CD14-positive monocyte (primary cell): ENCODE measurements at regions not wholly inside any gene's neighbourhood (a gene's known extent, or its start where the extent isn't known, plus 50 kb on each side); places are given as distances from the start of the nearest gene placed in this dataset.

ENCODE experiments used
- DNase-seq, 3 donors: peaks; one replicate each; pipeline ENCODE4 v3.0.0-alpha.2; 2011 to 2022
- H2AFZ ChIP-seq: 2 replicates; pipeline ENCODE4 v1.6.0; 2012; ENCODE audit warnings: mild to moderate bottlenecking, low read depth, low read length, inconsistent platforms; ENCODE audit not compliant: insufficient read depth, poor library complexity, severe bottlenecking
- H3K27ac ChIP-seq, 2 donors: 1 replicate in 1 of 2; 2 replicates in 1 of 2; pipeline ENCODE4 v1.5.1; 2012 to 2013; ENCODE audit warnings: low read length in 2 of 2, control low read depth in 1 of 2, inconsistent platforms in 1 of 2, low read depth in 1 of 2, mild to moderate bottlenecking in 1 of 2
- H3K27me3 ChIP-seq, 2 donors: one replicate each; pipeline versions ENCODE4 v1.6.0 to v1.6.1; 2011 to 2013; ENCODE audit warnings: low read length in 2 of 2; ENCODE audit not compliant: control insufficient read depth in 2 of 2, insufficient read depth in 2 of 2
- H3K36me3 ChIP-seq, 2 donors: replicated peaks in 1 of 2; 1 replicate in 1 of 2; 2 replicates in 1 of 2; pipeline versions ENCODE4 v1.5.1 to v1.6.1; 2012 to 2013; ENCODE audit warnings: low read length in 2 of 2, control low read depth in 1 of 2, inconsistent platforms in 1 of 2, mild to moderate bottlenecking in 1 of 2; ENCODE audit not compliant: insufficient read depth in 2 of 2, control insufficient read depth in 1 of 2
- H3K4me1 ChIP-seq, 2 donors: 1 replicate in 1 of 2; 2 replicates in 1 of 2; pipeline versions ENCODE4 v1.5.1 to v1.6.1; 2012 to 2013; ENCODE audit warnings: low read length in 2 of 2, control low read depth in 1 of 2, inconsistent platforms in 1 of 2, mild to moderate bottlenecking in 1 of 2, moderate library complexity in 1 of 2; ENCODE audit not compliant: insufficient read depth in 2 of 2, control insufficient read depth in 1 of 2
- H3K4me2 ChIP-seq: replicated peaks from 2 replicates; pipeline ENCODE3; 2012; ENCODE audit warnings: low read length, moderate library complexity, mild to moderate bottlenecking; ENCODE audit not compliant: poor library complexity, severe bottlenecking; ENCODE audit errors: extremely low read depth
- H3K4me3 ChIP-seq, 3 experiments: fragments of 200-600 bp in 1 of 3; sonication (generic) in 1 of 3; replicated peaks in 1 of 3; 1 replicate in 2 of 3; 2 replicates in 1 of 3; pipeline ENCODE4 v1.5.1; 2011 to 2013; ENCODE audit warnings: low read length in 3 of 3, mild to moderate bottlenecking in 3 of 3, control low read depth in 2 of 3, low read depth in 2 of 3, inconsistent platforms in 1 of 3, moderate library complexity in 1 of 3
- H3K79me2 ChIP-seq: 2 replicates; pipeline ENCODE4 v1.6.0; 2012; ENCODE audit warnings: mild to moderate bottlenecking, control low read depth, inconsistent platforms, low read length, moderate library complexity; ENCODE audit not compliant: insufficient read depth
- H3K9ac ChIP-seq: 2 replicates; pipeline ENCODE4 v1.6.0; 2017; ENCODE audit warnings: low read length, mild to moderate bottlenecking; ENCODE audit not compliant: insufficient read depth, poor library complexity, severe bottlenecking
- H3K9me3 ChIP-seq, 2 donors: replicated peaks in 1 of 2; 1 replicate in 1 of 2; 2 replicates in 1 of 2; pipeline versions ENCODE4 v1.5.1 to v1.6.1; 2012 to 2013; ENCODE audit warnings: low read length in 2 of 2, control low read depth in 1 of 2; ENCODE audit not compliant: control insufficient read depth in 1 of 2, insufficient read depth in 1 of 2
- H4K20me1 ChIP-seq: 2 replicates; pipeline ENCODE4 v1.6.0; 2012; ENCODE audit warnings: mild to moderate bottlenecking, low read length, control low read depth, moderate library complexity; ENCODE audit not compliant: insufficient read depth
- H3K27ac Mint-ChIP-seq, 7 donors: one replicate each; pipeline ENCODE4 v1.8.0; 2020; ENCODE audit warnings: mild to moderate bottlenecking in 7 of 7, mixed read lengths in 7 of 7, moderate library complexity in 6 of 7, inconsistent platforms in 2 of 7
- H3K27me3 Mint-ChIP-seq, 3 donors: one replicate each; pipeline ENCODE4 v1.8.0; 2021 to 2022; ENCODE audit warnings: low read depth in 3 of 3, mild to moderate bottlenecking in 3 of 3, mixed read lengths in 3 of 3, moderate library complexity in 3 of 3, inconsistent platforms in 1 of 3
- H3K36me3 Mint-ChIP-seq, 2 donors: one replicate each; pipeline ENCODE4 v1.8.0; 2020; ENCODE audit warnings: mixed read lengths in 2 of 2, inconsistent platforms in 1 of 2, mild to moderate bottlenecking in 1 of 2
- H3K4me1 Mint-ChIP-seq: one replicate; pipeline ENCODE4 v1.8.0; 2020; ENCODE audit warnings: mild to moderate bottlenecking, mixed read lengths
- H3K4me3 Mint-ChIP-seq, 2 donors: one replicate each; pipeline ENCODE4 v1.8.0; 2020; ENCODE audit warnings: mild to moderate bottlenecking in 2 of 2, mixed read lengths in 2 of 2, moderate library complexity in 1 of 2
- H3K9me3 Mint-ChIP-seq, 7 donors: one replicate each; pipeline ENCODE4 v1.8.0; 2020 to 2022; ENCODE audit warnings: mixed read lengths in 7 of 7, mild to moderate bottlenecking in 6 of 7, moderate library complexity in 6 of 7, inconsistent platforms in 2 of 7
- CTCF ChIP-seq: fragments of 200-600 bp; IDR thresholded peaks from one replicate; pipeline ENCODE4 v1.8.0; 2022; ENCODE audit warnings: antibody characterized with exemption, mild to moderate bottlenecking
- WGBS: methylation state at CpG from one replicate; pipeline ENCODE4 v1.1.5; 2013; ENCODE audit warnings: missing lambda C conversion rate; ENCODE audit not compliant: insufficient coverage; 5-methylcytosine and 5-hydroxymethylcytosine counted together
- intact Hi-C, 2 donors: fragments of 100-400 bp; cut with micrococcal nuclease; formaldehyde crosslinking; loops; one replicate each; pipeline versions ENCODE4 v1.15.0 to v1.15.1; 2023

GRCh38 chr7:25940086-25940906, 211.7 kb upstream of the NFE2L3 start:
- Histone ChIP-seq H3K4me1 (peaks cover 0 to 4% of the 10 kb centered on the region in 2 donors), H3K27me3 (peaks cover 8 to 29% of the 10 kb centered on the region in 2 donors), H3K79me2 (no peaks in the 10 kb centered on the region), H3K9ac (no peak overlapping the region), H3K4me2 (no peak overlapping the region), H3K9me3 (no peaks in the 10 kb centered on the region), H4K20me1 (no peaks in the 10 kb centered on the region), H3K36me3 (no peaks in the 10 kb centered on the region), H2AFZ (no peak overlapping the region), H3K4me3 (no peak overlapping the region), H3K27ac (no peak overlapping the region)
- peaks cover 11% of the 10 kb centered on the region for H3K4me1 Mint-ChIP-seq
- intact Hi-C loops, result no loop called here
- TF ChIP-seq CTCF, result no peak
- peak overlapping the region in 1 of 2 donors; percentile 9 for H3K4me3 Mint-ChIP-seq
- no peaks in the 10 kb centered on the region for H3K36me3 Mint-ChIP-seq
- 79% methylated on average over 4 of the region's 8 CpGs for WGBS
- peaks cover 14 to 29% (median 19%) of the 10 kb centered on the region in 3 donors for H3K27me3 Mint-ChIP-seq
- no peak overlapping the region for H3K27ac Mint-ChIP-seq
- H3K9me3 Mint-ChIP-seq, result peaks cover 0 to 6% (median under 1%) of the 10 kb centered on the region in 7 donors
- no peak for DNase-seq

GRCh38 chr7:25944777-25945515, 207.1 kb upstream of the NFE2L3 start:
- H3K27ac Mint-ChIP-seq, result peak overlapping the region in 1 of 7 donors; percentile 6
- no peak overlapping the region for H3K27ac ChIP-seq
- H3K4me1 Mint-ChIP-seq, result peaks cover 17% of the 10 kb centered on the region
- H4K20me1 ChIP-seq, result no peaks in the 10 kb centered on the region
- peaks cover 0 to 6% of the 10 kb centered on the region in 2 donors for H3K9me3 ChIP-seq
- peaks cover 27 to 41% (median 30%) of the 10 kb centered on the region in 3 donors for H3K27me3 Mint-ChIP-seq
- H3K4me3 ChIP-seq, result no peak overlapping the region
- H3K27me3 ChIP-seq, result peaks cover 31 to 46% of the 10 kb centered on the region in 2 donors
- no peak for TF ChIP-seq CTCF
- peaks cover 0 to 8% (median 3%) of the 10 kb centered on the region in 7 donors for H3K9me3 Mint-ChIP-seq
- no peaks in the 10 kb centered on the region for H3K79me2 ChIP-seq
- 62% methylated on average over 6 of the region's 8 CpGs for WGBS
- no peaks in the 10 kb centered on the region for H3K36me3 ChIP-seq
- intact Hi-C loops, result no loop called here
- H3K4me2 ChIP-seq, result no peak overlapping the region
- peaks cover 5 to 12% of the 10 kb centered on the region in 2 donors for H3K4me1 ChIP-seq
- no peak overlapping the region for H3K4me3 Mint-ChIP-seq
- H3K36me3 Mint-ChIP-seq, result peaks cover 5 to 11% of the 10 kb centered on the region in 2 donors
- no peak for DNase-seq
- no peak overlapping the region for H2AFZ ChIP-seq
- H3K9ac ChIP-seq, result no peak overlapping the region
